B cell (primary cell): ENCODE measurements at regions not wholly inside any gene's neighbourhood (a gene's known extent, or its start where the extent isn't known, plus 50 kb on each side); places are given as distances from the start of the nearest gene placed in this dataset.

ENCODE experiments used
- CTCF ChIP-seq: fragments of 200-600 bp; IDR thresholded peaks from one replicate; pipeline ENCODE4 v1.8.0; 2022; ENCODE audit warnings: antibody characterized with exemption, mild to moderate bottlenecking
- EZH2 ChIP-seq: IDR thresholded peaks from 2 replicates; pipeline ENCODE4 v1.6.1; 2012; ENCODE audit warnings: borderline replicate concordance, low read depth, mild to moderate bottlenecking, moderate library complexity, low read length; ENCODE audit not compliant: insufficient read depth, poor library complexity, severe bottlenecking

- TF ChIP-seq CTCF (no peak), EZH2 (no peak)
Observed at GRCh38 chr6:91279740-91280493, 693.0 kb upstream of the MAP3K7 start.
